GM23338 (cell line): ENCODE measurements at regions not wholly inside any gene's neighbourhood (a gene's known extent, or its start where the extent isn't known, plus 50 kb on each side); places are given as distances from the start of the nearest gene placed in this dataset.

Source experiments
- CTCF ChIP-seq, 2 experiments: fragments of 200-600 bp in 1 of 2; sonication (generic) in 1 of 2; conservative IDR thresholded peaks; 2 replicates each; pipeline versions ENCODE4 v1.5.1 to v1.6.1; 2016 to 2017; ENCODE audit warnings: antibody characterized with exemption in 2 of 2, low read depth in 2 of 2, mild to moderate bottlenecking in 2 of 2, moderate library complexity in 1 of 2
- ETS1 ChIP-seq: IDR thresholded peaks from 2 replicates; pipeline ENCODE4 v1.6.1; 2016; ENCODE audit warnings: antibody characterized with exemption
- EZH2phosphoT487 ChIP-seq: fragments of 200-600 bp; sonication (generic); IDR thresholded peaks from one replicate; pipeline ENCODE4 v1.8.1; 2018; ENCODE audit warnings: antibody characterized with exemption; ENCODE audit not compliant: unreplicated experiment
- NANOG ChIP-seq: IDR thresholded peaks from 2 replicates; pipeline ENCODE4 v1.6.1; 2016; ENCODE audit warnings: antibody characterized with exemption, borderline replicate concordance
- REST ChIP-seq: IDR thresholded peaks from one replicate; pipeline ENCODE4 v1.6.1; 2018; ENCODE audit warnings: antibody characterized with exemption; ENCODE audit not compliant: unreplicated experiment
- ZNF331 ChIP-seq: fragments of 250-450 bp; sonication (Bioruptor Pico); IDR thresholded peaks from 2 replicates; pipeline ENCODE4 v1.5.0; 2020; ENCODE audit warnings: low read depth, mild to moderate bottlenecking, moderate library complexity
- ZNF462 ChIP-seq: fragments of 250-450 bp; sonication (Bioruptor Pico); IDR thresholded peaks from 2 replicates; pipeline ENCODE4 v1.5.0; 2020; ENCODE audit warnings: mild to moderate bottlenecking, moderate library complexity

GRCh38 chr12:25882266-25882665, 76.2 kb upstream of the RASSF8 start (continued):
- TF ChIP-seq ZNF462 (CRISPR knock-in tag) (no peak), NANOG (no peak), EZH2phosphoT487 (no peak), ZNF331 (no peak), CTCF (conservative IDR thresholded peaks at IDR 0.05; ENCODE audit: low read depth in 2 of 2) (no peak), ETS1 (no peak), REST (no peak)
